ENCODE measurements at regions not wholly inside any gene's neighbourhood (a gene's known extent, or its start where the extent isn't known, plus 50 kb on each side); places are given as distances from the start of the nearest gene placed in this dataset.
A peak's percentile ranks its signal among the peaks of the same experiment; 100 is the strongest.

DNA sequence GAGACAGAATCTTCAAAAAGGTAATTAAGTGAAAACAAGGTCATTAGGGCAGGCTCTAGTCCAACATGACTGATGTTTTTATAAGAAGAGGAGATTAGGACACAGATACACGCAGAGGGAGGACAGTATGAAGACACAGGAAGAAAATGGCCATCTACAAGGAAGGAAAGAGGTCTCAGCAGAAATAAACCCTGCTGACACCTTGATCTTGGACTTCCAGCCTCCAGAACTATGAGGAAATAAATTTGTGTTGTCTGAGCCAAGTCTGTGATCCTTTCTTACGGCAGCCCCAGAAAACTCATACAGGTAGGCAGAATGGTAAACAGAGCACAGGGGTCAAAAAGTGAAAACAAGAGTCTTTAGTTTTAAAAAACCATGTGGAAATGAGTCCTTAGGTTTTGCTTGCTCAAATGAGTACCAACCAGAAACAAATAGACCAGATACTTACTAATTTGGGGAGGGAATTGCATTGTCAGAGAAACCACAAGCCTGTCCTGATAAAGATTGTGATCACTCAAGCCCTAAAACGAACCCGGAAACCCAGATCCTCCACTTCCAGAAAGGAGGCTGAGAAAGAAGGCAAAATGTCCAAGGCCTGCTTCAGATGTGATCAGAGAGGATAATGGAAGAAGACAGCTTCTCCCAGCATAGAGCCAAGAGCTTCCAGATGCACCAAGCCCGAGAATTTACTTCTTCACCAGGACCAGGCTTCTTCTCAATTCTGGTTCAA, 93.9 kb downstream of the DUSP6 start:
- no peak overlapping the region for H3K4me3 ChIP-seq (ENCODE audit: control insufficient read depth, low read depth, low read length)
- DNase-seq (ENCODE audit: low read depth): no peak
- TF ChIP-seq, protein P1, sequence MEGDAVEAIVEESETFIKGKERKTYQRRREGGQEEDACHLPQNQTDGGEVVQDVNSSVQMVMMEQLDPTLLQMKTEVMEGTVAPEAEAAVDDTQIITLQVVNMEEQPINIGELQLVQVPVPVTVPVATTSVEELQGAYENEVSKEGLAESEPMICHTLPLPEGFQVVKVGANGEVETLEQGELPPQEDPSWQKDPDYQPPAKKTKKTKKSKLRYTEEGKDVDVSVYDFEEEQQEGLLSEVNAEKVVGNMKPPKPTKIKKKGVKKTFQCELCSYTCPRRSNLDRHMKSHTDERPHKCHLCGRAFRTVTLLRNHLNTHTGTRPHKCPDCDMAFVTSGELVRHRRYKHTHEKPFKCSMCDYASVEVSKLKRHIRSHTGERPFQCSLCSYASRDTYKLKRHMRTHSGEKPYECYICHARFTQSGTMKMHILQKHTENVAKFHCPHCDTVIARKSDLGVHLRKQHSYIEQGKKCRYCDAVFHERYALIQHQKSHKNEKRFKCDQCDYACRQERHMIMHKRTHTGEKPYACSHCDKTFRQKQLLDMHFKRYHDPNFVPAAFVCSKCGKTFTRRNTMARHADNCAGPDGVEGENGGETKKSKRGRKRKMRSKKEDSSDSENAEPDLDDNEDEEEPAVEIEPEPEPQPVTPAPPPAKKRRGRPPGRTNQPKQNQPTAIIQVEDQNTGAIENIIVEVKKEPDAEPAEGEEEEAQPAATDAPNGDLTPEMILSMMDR (conservative IDR thresholded peaks at IDR 0.05; ENCODE audit: control insufficient read depth, insufficient read depth, low read depth, low read length): no peak

DNA sequence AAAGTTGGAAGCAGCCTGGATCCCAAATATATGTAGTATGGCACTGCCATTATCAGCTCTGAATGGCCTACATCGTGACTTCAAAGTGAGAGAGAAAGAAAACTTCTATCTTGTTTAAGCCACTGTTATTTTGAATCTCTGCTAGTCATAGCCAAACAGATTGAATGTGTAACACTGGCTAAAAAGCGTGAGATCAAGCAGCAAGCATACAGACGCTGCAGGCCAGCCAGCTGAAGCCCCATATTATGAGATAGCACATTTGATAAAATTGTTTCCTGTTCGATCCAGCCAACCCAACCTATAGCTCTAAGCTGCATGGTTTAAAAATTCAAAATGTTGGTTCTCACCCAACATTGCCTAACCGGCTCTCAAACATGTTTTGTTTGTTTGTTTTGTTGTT, 95.0 kb downstream of the DUSP6 start:
- H3K4me3 ChIP-seq (ENCODE audit: control insufficient read depth, low read depth, low read length): no peak overlapping the region
- DNase-seq (ENCODE audit: low read depth): no peak
- TF ChIP-seq, protein P1 (conservative IDR thresholded peaks at IDR 0.05; ENCODE audit: control insufficient read depth, insufficient read depth, low read depth, low read length): no peak

GRCh38 chr12:89256060-89256459, 96.2 kb downstream of the DUSP6 start:
- no peak overlapping the region for H3K4me3 ChIP-seq (ENCODE audit: control insufficient read depth, low read depth, low read length)
- TF ChIP-seq, protein P1 (conservative IDR thresholded peaks at IDR 0.05; ENCODE audit: control insufficient read depth, insufficient read depth, low read depth, low read length): no peak
- DNase-seq (ENCODE audit: low read depth): no peak

DNA sequence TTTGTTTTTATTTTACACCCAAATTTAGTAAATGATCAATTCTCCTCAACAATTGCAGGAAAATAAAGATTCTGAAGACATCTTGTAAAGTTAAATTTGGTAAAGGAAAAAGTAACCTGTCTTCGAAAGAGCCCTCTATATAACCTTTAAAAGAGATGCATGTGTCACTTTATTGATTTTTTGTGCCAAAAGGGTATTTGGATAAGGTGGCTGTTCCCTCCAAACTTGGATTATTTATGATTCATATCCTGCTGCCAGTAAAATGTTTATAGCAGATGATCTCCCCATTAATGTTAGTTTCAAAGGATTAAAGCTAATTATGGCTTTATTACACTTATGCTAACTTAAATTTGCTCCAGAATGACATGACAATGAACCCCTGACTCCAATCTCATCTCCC, 98.8 kb downstream of the DUSP6 start:
- no peak overlapping the region for H3K4me3 ChIP-seq (ENCODE audit: control insufficient read depth, low read depth, low read length)
- no peak for DNase-seq (ENCODE audit: low read depth)
- TF ChIP-seq, protein P1 (conservative IDR thresholded peaks at IDR 0.05; ENCODE audit: control insufficient read depth, insufficient read depth, low read depth, low read length): no peak

DNA sequence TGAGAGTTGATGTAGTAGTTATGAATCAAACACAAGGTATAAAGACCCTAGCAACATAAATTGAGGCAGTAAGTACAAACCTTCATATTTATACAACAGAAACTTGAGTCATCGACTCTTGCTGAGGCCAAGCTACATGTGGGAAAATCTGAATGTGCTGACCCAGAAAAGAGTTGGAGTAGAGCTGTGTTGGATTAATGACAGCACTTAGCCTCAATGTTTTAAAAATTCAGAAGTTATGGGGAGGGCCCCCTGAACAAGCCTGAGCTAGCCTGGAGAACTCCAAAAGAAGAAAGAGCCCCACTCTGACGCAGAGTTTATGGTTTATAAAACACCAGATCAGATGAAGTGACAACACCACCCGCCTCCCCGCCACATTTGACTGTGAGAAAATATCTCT, 100.0 kb downstream of the DUSP6 start:
- TF ChIP-seq, protein P1 (conservative IDR thresholded peaks at IDR 0.05; ENCODE audit: control insufficient read depth, insufficient read depth, low read depth, low read length): no peak
- peak; percentile 49 for DNase-seq (ENCODE audit: low read depth)
- no peak overlapping the region for H3K4me3 ChIP-seq (ENCODE audit: control insufficient read depth, low read depth, low read length)

GRCh38 chr12:89251342-89252271, 100.7 kb downstream of the DUSP6 start:
- no peak overlapping the region for H3K4me3 ChIP-seq (ENCODE audit: control insufficient read depth, low read depth, low read length)
- DNase-seq (ENCODE audit: low read depth): no peak
- TF ChIP-seq, protein P1 (conservative IDR thresholded peaks at IDR 0.05; ENCODE audit: control insufficient read depth, insufficient read depth, low read depth, low read length): no peak

All from fibroblast of mammary gland (primary cell).